ENCODE measurements at regions not wholly inside any gene's neighbourhood (a gene's known extent, or its start where the extent isn't known, plus 50 kb on each side); places are given as distances from the start of the nearest gene placed in this dataset.
"Not testable (repeated sequence)": the region's sequence is repeated elsewhere in the genome, so short reads cannot be mapped to it uniquely, and the experiment has no call there.

GRCh38 chr2:177000715-177001072 is 211.9 kb upstream of the HNRNPA3 start:
- DNase-seq, result no peak

GRCh38 chr2:177001334-177001733 is 211.3 kb upstream of the HNRNPA3 start:
- no peak for DNase-seq

GRCh38 chr2:177002983-177003382 is 209.6 kb upstream of the HNRNPA3 start:
- DNase-seq, result no peak

- not testable (repeated sequence) for DNase-seq
Observed at GRCh38 chr2:177007726-177008125, 204.9 kb upstream of the HNRNPA3 start.

GRCh38 chr2:177008662-177009061 is 203.9 kb upstream of the HNRNPA3 start:
- not testable (repeated sequence) for DNase-seq

- peak; percentile 75 for DNase-seq
Observed at GRCh38 chr2:177010146-177010545, 202.4 kb upstream of the HNRNPA3 start.

- no peak for DNase-seq
Observed at GRCh38 chr2:177010861-177011260, 201.7 kb upstream of the HNRNPA3 start.

- DNase-seq, result no peak
Observed at GRCh38 chr2:177014946-177015345, 197.6 kb upstream of the HNRNPA3 start.

GRCh38 chr2:177015356-177015923 is 197.2 kb upstream of the HNRNPA3 start:
- no peak for DNase-seq

GRCh38 chr2:177020524-177021119 is 192.0 kb upstream of the HNRNPA3 start:
- no peak for DNase-seq

- no peak for DNase-seq
Observed at GRCh38 chr2:177021706-177022343, 190.8 kb upstream of the HNRNPA3 start.

GRCh38 chr2:177024765-177025164 is 187.8 kb upstream of the HNRNPA3 start:
- no peak for DNase-seq

- DNase-seq, result no peak
Observed at GRCh38 chr2:177026253-177026652, 186.3 kb upstream of the HNRNPA3 start.

- DNase-seq, result no peak
Observed at GRCh38 chr2:177026956-177027355, 185.6 kb upstream of the HNRNPA3 start.

- no peak for DNase-seq
Observed at GRCh38 chr2:177028296-177028695, 184.3 kb upstream of the HNRNPA3 start.

GRCh38 chr2:177029075-177029474 is 183.5 kb upstream of the HNRNPA3 start:
- DNase-seq, result no peak

- no peak for DNase-seq
Observed at GRCh38 chr2:177029501-177029900, 183.1 kb upstream of the HNRNPA3 start.

- no peak for DNase-seq
Observed at GRCh38 chr2:177029901-177030300, 182.7 kb upstream of the HNRNPA3 start.

GRCh38 chr2:177030451-177031105 is 182.0 kb upstream of the HNRNPA3 start:
- DNase-seq, result no peak

GRCh38 chr2:177031438-177032180 is 181.0 kb upstream of the HNRNPA3 start:
- no peak for DNase-seq

GRCh38 chr2:177036747-177037146 is 175.8 kb upstream of the HNRNPA3 start:
- no peak for DNase-seq

- DNase-seq, result no peak
Observed at GRCh38 chr2:177037569-177037968, 175.0 kb upstream of the HNRNPA3 start.

GRCh38 chr2:177038787-177039484 is 173.7 kb upstream of the HNRNPA3 start:
- DNase-seq, result no peak
